GM19238 (cell line): ENCODE measurements at regions not wholly inside any gene's neighbourhood (a gene's known extent, or its start where the extent isn't known, plus 50 kb on each side); places are given as distances from the start of the nearest gene placed in this dataset.
"Not testable (repeated sequence)": the region's sequence is repeated elsewhere in the genome, so short reads cannot be mapped to it uniquely, and the experiment has no call there.

ENCODE experiments used
- DNase-seq: peaks from one replicate; pipeline ENCODE4 v3.0.0; 2011; ENCODE audit warnings: low spot score; ENCODE audit not compliant: insufficient read length

GRCh38 chr7:112669306-112669705 lies 120.9 kb downstream of the TMEM168 start:
- DNase-seq, result no peak

DNA sequence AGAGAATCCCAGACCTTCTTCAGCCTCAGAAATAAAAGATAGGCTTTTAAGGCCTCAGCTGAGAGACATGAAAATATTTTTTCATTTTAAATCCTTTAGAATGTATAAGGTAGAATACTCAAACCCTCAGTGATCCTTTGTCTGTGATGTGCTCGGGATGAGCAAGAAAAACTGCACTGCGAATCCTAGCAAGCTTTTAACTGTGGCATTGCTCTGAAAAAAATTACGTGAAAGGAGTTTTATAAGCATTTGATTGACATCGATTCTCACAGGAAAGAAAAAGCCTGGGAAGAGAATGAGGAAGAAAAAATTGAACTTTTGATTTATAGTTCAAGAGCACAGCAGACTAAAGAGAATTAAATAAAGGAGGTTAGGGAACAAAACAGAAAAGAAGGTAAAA lies 120.0 kb downstream of the TMEM168 start:
- no peak for DNase-seq

GRCh38 chr7:112678626-112679025 lies 111.6 kb downstream of the TMEM168 start:
- DNase-seq, result no peak

DNA sequence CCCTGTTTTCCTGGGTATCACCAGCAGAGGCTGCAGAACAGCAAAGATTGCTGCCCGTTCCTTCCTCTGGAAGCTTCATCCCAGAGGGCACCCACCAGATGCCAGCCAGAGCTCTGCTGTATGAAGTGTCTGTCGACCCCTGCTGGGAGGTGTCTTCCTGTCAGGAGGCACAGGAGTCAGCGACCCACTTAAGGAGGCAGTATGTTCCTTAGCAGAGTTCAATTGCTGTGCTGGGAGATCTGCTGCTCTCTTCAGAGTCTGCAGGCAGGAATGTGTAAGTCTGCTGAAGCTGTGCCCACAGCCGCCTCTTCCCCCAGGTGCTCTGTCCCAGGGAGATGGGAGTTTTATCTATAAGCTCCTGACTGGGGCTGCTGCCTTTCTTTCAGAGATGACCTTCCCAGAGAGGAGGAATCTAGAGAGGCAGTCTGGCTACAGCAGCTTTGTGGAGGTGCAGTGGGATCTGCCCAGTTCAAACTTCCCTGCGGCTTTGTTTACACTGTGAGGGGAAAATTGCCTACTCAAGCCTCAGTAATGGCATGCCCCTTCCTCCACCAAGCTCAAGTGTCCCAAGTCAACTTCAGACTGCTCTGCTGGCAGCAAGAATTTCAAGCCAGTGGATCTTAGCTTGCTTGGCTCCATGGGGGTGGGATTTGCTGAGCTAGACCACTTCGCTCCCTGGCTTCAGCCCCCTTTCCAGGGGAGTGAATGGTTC lies 100.6 kb downstream of the TMEM168 start:
- not testable (repeated sequence) for DNase-seq

- no peak for DNase-seq
Measured at GRCh38 chr7:112692333-112692732, 97.9 kb downstream of the TMEM168 start.

DNA sequence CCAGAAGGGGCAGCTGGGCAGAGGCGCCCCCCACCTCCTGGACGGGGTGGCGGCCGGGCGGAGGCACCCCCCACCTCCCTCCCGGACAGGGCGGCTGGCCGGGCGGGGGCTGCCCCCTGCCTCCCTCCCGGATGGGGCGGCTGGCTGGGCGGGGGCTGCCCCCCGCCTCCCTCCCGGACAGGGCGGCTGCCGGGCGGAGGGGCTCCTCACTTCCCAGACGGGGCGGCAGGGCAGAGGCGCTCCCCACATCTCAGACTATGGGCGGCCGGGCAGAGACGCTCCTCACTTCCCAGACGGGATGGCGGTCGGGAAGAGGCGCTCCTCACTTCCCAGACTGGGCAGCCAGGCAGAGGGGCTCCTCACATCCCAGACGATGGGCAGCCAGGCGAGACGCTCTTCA lies 93.0 kb downstream of the TMEM168 start:
- not testable (repeated sequence) for DNase-seq

DNA sequence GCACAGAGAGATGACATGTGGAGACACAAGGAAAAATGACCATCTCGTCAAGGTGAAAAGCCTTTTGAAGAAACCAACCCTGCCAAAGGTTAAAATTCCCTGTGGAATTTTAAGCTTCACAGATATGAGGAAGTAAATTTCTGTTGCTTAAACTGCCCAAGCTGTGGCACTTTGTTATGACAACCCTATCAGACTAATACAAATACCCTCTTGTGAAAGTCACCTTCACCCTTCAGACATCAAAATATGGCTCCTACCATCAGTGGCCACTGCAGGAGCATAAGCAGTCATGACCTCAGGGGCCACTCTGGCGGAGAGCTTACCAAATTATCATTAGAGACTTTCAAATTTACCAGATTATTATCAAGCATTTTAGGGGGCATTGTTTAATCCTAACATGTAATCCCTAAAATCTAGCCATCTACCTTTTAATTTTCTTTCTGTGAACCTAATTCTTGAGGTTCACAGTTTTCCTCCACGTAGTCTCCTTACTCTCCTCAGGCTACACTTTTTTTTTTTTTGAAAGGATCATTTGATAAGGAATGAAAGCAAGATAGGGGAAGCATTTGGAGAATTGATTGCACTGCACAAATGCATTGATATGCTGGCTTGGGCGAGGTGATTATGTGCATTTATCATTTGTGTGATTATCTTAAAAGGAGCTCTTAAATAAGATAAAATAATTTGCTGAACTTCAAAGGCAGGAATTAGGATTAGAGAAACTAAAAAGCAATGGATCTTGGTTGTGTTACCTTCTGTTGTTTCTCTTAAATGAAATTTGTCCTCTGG lies 90.3 kb downstream of the TMEM168 start:
- no peak for DNase-seq

GRCh38 chr7:112701456-112701855 lies 88.7 kb downstream of the TMEM168 start:
- DNase-seq, result no peak

- no peak for DNase-seq
Measured at GRCh38 chr7:112707655-112708054, 82.5 kb downstream of the TMEM168 start.

DNA sequence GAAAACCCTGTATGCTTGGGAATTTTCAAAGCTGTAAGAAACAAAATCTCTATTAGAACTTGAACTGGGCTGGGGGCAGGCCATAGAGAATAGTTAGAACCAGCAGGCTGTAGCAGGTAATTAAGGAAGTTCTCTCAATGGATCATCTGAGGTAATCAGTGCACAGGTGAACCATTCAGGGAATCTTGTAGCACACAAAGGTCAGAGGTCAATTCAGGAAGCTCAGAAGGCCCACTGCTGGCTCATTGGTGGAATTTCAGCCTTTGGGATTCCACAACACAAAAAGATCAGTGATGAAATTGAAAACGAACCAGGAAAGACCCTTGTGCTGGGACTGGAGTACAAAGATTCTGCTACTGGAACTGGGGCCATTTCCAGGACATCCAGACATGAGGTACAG lies 82.0 kb downstream of the TMEM168 start:
- DNase-seq, result no peak
